ENCODE measurements at regions not wholly inside any gene's neighbourhood (a gene's known extent, or its start where the extent isn't known, plus 50 kb on each side); places are given as distances from the start of the nearest gene placed in this dataset.

DNA sequence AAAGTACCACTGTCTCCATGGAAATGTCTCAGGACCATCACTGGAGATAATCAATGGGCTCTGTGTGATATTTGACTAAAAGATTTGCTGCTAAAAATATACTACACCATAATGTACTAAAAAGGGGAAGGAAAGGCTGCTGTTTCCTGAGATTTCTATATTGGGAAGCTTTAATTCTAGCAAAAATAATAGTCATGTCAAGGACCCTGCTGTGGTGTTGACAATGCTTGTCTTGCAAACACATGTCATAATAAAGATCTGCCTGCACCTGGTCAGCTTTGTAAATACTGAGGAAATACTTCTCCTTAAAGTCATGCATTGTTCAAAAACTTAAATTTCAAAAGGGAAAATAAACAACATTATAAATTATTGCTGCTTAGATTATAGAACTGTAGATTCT lies 417.9 kb downstream of the GPM6A start:
- TF ChIP-seq POLR2A (IDR thresholded peaks at IDR 0.05; ENCODE audit: low read length) = no peak
- TF ChIP-seq GATA1 (IDR thresholded peaks at IDR 0.05; ENCODE audit: low read depth, low read length) = no peak

Data from erythroblast (primary cell).